NOMO-1 (cell line): ENCODE measurements at regions not wholly inside any gene's neighbourhood (a gene's known extent, or its start where the extent isn't known, plus 50 kb on each side); places are given as distances from the start of the nearest gene placed in this dataset.

Experiments
- DNase-seq, 2 experiments: peaks; one replicate each; lab custom pipeline; 2025; ENCODE audit not compliant: unreplicated experiment in 2 of 2; lab: John Stamatoyannopoulos, UW

DNA sequence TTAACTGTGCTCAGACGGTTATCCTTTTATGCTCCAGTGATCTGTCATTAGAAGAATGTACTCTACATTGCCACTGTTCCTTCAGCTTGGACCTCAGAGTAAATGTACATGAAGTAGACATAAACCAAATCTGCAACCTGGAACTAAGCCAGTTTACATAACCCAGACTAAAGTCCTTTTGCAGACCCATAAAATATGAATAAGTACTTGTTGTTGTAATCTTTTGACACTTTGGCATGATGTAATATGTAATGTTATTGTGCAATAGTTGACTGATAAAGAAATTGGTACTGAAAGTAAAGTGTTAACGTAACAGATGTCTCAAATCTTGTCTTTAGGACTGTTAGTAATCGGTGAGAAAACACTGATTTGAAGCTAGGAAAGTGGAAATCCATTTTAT lies 115.8 kb upstream of the SORCS1 start:
- peak; percentile 31 to 72 for DNase-seq

DNA sequence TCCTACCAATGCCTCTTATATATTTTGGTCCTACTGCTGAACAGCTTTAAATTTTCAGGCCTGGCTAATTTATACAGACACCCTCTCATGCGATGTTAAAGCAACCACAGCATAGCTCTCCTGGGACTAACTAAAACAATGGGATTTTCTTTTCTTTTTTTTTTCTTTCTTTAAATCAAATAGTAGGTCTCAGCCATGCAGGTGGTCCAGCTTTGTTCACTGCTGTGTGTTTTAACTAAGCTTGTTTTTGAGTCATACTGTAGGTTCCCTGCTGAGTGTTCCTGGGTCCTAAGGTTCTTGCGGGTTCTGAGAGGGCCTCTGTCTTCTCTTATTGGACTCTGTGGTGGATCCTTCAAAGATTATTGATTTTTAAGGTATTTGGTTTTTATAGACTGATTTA lies 113.1 kb upstream of the SORCS1 start:
- DNase-seq, result no peak

DNA sequence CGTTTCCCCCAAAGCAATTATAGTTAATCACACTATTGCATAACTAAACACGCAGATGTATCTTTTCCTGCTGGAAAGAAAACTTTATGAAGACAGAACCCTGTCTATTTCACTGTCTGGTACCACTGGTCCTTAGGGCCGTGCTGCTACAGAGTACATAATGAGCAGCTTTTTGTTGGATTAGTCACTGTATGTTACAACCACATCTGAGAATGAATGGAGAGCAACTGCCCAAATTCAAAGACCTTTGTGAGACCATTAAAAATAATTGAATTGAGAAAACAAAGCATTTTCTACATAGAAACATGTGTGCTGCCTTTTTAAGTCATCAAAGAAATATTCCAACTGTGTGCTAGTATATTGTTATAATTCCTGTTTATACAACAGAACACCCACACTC lies 111.3 kb upstream of the SORCS1 start:
- DNase-seq, result no peak

DNA sequence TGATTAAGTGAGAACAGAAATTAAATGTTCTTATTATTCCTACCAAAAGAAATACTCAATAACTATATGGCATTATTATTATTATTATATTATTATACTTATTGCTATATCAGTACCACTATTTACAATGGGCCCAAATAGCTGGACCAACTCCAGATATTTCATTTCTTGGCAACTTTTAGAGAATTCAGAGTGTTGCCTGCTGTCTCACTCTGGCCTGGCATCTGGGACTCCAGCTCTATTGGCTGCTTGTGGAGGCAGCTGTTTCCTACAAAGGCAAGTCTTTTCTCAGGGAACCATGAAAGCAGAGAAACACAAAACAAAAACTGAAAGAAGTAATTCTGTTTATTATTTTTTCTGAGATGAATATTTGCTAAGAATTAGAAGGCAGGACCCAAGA lies 105.1 kb upstream of the SORCS1 start:
- DNase-seq, result no peak

DNA sequence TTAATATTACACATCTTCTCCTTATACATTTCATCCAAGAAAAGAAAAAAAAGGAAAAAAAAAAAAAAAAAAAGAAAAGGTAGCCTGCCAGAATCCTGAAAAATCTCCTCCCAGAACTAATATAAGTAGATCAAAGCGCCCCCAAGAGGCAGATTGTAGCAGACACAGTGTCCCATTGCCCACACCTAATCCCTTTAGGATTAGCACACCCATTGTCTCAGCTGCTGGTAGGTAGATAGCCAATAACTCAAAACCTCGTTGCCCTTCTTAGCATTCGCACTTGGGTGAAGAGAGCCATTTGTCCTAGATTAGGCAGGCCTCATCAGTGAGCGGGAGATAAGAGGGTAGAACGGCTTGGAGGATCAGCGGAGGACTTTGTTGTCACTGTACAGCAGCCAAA lies 100.2 kb upstream of the SORCS1 start:
- DNase-seq, result no peak

DNA sequence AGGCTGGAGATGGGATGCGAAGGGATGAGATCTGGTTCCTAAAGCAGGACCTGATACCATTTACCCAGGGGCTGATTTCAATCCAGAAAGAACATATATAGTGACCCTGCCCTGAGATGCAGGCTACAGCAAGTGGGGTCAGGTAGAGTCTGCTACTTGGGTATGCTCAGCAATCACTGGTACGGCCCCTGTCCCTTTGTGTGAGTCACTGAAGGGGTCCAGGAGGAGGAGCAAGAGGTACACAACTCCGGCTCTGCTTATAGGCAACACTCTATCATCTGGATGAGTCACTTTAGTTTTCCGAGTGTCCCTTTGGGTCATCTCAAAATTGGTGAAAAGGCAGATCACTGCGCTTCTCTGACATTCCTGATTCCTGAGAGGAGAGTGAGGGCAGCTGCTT lies 79.6 kb upstream of the SORCS1 start:
- DNase-seq, result no peak

DNA sequence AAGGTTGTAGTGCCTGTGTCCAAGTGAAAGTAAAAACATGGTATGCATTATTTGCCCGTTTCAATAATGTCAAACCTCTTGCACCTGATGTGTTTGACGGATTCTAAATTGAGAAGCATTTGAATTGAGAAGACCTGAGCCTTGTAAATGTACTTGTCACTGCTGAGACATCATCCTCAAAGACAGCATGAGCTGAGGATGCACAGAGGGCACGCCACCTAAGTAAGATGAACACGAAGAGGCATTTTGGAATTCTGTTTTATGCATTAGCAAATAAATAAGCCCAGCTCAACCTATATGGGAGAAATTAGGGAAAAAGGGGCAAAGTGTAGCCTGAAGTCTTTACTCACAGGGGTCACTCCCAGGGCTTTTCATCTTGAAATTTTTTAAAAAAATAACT lies 73.8 kb upstream of the SORCS1 start:
- DNase-seq, result no peak

DNA sequence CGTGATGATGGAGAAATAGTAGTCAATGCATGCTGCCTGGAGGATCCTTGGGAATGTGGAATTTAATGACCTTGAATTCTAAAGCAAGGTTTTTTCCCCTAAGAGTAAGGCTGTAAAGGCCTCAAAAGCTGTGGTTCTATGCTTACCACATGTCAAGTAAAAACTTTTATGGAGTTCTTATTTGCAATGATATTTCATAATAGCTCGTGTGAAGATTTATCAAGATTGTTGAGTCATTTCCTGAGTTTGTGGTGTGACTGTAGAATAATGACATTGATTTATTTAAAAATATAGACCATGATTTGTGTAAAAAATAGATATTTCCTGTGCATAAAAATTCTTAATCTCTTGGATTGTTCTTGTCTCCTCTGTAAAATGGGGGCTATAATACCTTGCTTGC lies 67.5 kb upstream of the SORCS1 start:
- DNase-seq, result peak; percentile 45 to 90

DNA sequence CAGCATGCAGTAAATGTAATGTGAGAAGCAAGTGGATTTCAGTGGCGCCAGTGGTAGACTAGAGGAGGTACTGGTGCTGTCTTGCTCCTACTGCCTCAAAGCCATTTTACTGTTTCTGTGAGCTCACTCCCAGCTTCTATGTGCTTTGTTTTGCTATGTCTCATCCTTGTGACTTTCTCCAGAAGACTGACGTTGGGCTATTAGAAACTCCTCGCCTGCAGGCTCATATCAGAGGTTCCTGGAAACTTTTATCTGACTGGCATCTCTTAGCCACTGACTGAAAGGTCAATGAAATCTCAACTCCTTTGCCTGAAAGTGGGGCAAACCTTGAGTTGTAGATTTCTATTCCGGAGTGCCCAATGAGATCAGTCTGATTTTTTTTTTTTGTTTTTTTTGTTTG lies 66.4 kb upstream of the SORCS1 start:
- no peak for DNase-seq

DNA sequence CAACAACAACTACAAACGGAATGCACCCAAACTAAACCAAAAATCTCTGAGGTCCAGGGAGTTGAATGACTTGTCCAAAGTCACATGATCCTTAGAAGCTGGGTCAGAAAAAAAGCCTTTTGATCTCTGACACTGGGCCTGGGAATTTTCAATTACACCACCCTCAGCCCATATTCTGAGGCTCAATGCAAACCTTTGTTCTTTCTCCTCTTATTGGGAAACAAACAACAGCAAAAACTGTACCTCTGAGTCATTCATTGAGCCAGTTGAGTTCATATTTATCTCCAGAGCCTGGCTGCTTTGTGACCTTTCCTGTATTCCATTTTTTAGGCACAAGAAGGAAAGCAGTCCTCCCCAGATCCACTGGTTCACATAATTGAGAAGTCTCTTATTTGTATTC lies 51.2 kb upstream of the SORCS1 start:
- DNase-seq, result no peak
